HG03558 (cell line): ENCODE measurements at regions not wholly inside any gene's neighbourhood (a gene's known extent, or its start where the extent isn't known, plus 50 kb on each side); places are given as distances from the start of the nearest gene placed in this dataset.
"Not testable (repeated sequence)": the region's sequence is repeated elsewhere in the genome, so short reads cannot be mapped to it uniquely, and the experiment has no call there.

ENCODE experiments used
- ATAC-seq: cut with Tn5 transposase; IDR thresholded peaks from one replicate; pipeline ENCODE4 v1.9.1; 2021; ENCODE audit warnings: moderate number of reproducible peaks; ENCODE audit not compliant: unreplicated experiment; ENCODE audit errors: extremely low read depth

DNA sequence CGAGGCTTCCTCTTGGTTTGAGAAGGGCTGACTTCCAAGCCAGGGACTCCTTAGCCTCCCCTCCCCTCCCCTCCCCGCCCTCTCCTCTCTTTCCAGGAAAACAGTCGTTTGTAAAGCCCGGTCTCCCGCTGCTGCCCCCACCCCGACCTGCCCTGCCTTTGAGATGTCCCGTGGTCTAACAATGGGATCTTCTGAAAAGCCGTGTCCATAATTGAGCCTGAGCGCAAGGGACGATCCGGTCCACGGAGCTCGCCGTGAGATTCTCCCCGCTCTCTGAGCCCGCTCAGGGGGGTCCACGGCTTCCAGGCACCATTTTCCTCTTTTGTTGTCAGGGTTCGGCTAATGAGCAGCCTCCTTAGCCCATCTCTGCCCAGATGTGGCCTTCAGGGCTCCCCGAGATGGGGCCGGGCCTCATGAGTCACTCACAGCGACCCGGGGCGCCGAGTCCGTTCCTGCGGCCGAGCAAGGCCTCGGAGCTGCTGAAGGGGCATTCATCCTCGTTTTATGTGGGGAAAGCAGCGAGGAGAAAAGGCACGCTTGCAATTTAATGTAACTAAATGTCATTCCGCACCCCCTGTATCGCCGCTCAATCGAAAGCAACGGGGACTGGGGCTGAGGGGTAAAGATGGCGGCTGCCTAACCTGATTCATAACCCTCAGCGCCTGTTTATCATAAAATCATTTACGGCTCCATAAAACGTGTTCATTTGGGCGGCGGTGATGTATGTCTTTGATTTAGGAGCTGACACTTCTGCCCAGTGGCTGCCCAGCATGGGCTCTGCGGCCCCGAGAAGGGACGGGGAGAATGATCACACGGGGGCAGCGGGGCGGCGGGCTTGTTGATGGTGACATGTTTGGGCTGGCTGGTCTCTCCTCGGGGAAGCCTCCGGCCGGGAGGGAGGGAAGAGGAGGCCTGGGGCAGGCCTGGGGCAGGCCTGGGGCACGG is 232.6 kb upstream of the C1orf174 start:
- no peak for ATAC-seq

GRCh38 chr1:4133297-4133938 is 233.3 kb upstream of the C1orf174 start:
- ATAC-seq: no peak

DNA sequence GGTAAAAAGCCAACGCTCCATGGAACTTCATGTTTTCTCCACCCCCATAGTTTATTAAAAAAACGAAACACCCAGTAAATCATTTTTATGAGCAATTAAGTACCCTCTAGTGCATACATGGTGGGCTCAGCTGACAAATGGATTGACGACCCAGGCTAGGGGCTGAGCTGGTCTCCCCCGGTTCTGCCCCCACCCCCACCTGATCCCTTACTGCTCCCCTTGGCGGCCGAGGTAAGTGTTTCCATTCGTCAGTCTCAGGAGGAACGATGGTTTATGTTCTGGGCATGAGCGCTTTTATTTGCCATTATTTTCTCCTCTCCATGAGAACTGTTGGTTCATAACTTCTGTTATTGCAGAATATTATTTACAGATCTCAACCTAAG is 233.9 kb upstream of the C1orf174 start:
- no peak for ATAC-seq

GRCh38 chr1:4135853-4136252 is 235.8 kb upstream of the C1orf174 start:
- not testable (repeated sequence) for ATAC-seq

DNA sequence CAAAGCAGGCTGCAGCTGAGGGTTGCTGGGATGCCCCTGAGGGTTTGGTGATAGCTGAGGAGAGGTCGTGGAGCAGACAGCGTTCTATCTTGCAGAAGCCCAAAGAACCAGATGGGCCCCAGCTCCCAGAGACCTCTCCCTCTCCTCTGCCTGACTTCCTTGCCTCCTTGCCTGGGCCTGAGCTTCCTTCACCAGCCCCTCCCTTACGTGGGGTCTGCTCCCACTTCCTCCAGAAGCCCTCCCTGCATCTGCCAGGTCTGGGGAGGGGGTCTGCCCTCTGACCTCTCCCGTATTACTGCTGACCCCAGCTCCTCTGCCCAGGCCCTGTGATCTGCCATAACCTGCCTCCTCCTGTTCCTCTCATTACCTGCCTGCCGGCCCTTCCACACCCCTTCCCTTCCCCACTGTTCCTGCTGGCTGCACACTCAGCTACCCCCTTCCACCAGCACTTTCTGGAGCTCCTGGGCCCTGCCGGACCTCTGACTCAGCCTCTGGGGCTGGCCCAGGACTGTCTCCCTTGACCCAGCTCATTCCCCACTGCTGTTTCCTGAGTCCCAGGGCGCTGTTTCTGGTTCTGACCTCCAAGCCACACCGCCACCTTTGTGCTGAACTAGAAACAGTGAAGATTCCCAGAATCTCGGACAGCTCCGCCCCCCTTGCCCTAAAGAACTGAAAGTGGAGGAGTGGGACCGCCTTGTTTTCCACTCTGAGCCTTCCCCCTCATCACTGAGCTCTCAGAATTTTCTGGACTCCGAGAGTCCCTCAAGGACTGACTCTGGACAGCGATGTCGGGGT is 237.7 kb upstream of the C1orf174 start:
- no peak for ATAC-seq

GRCh38 chr1:4139646-4140045 is 239.6 kb upstream of the C1orf174 start:
- no peak for ATAC-seq

- ATAC-seq: no peak
These were observed 240.2 kb upstream of the C1orf174 start for GRCh38 chr1:4140241-4140640.

DNA sequence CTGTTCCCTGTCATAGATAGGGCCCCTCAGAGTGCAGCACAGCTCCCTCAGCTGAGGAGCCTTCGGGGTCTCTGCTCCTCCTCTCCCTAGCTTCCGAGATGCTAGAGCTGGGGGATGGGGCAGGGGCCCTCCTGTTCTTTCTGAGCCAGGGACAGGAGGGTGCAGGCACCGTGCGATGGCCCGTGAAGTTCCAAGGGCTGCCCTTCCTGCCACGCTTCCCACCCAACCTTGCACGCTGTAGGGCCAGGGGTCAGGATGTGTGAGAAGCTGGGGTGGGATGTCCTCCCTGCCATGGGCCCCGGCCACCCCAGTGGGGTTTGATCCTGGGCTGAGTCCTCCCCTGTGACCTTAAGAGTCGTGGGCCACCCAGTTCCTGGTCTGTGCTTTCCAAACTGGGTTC is 240.7 kb upstream of the C1orf174 start:
- no peak for ATAC-seq

GRCh38 chr1:4144349-4144971 is 244.4 kb upstream of the C1orf174 start:
- no peak for ATAC-seq

- no peak for ATAC-seq
These were observed 246.0 kb upstream of the C1orf174 start for GRCh38 chr1:4146101-4146500.

DNA sequence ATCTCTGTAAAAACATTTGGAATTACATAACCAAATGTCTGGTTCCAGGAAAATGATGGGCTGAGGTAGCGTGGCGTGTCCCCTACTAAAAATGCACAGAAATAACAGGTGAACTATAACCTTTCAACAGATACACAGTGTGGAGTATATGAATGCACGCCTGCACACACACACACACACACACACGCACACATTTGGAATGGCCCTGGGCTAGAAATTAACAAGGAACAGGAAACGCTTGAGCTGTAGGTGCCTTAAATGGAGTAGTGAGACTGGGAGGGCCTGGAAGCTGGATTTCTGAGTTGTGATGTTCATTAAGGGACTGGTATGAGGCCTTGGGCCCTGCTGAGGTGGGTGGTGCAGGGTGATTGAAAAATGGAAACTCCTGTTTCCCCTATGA is 246.5 kb upstream of the C1orf174 start:
- no peak for ATAC-seq

DNA sequence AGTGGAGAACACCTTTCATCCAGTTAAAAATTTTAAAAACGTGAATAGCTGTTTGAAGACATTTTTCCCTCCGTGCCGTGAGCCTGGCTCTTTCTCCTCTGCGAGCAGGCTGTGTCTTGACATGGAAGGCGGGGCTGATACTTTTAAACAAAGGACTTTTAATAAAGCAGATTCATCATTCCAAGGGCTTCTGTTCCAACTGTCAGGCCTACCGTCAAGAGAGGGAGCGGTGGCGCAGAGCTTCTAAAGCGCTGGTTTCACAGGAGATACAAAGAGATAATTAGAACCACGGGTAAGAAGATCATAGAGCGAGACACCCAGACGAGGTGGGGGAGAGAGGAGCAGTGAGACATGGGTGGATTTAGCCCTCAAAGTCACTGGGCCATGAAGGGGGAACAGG is 247.4 kb upstream of the C1orf174 start:
- no peak for ATAC-seq

- no peak for ATAC-seq
These were observed 249.2 kb upstream of the C1orf174 start for GRCh38 chr1:4149281-4149680.

DNA sequence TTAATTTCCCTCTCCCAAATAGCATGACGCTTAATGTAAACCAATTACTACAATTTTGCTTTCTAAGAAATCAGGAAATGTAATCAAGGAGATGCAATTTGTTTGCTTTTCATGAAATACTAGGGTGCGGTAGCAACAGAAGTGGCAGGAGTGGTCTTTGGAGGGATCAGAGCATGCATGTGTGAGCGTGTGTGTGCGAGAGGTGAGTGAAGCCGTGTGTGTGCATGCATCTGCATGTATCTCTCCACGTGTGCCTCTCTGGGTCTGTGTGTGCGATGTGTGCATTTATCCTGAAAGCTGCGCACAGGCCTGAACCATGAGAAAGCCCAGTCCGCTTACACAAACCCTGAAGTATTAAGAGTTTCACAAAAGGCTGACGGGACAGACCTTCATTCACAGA is 249.8 kb upstream of the C1orf174 start:
- ATAC-seq: no peak

DNA sequence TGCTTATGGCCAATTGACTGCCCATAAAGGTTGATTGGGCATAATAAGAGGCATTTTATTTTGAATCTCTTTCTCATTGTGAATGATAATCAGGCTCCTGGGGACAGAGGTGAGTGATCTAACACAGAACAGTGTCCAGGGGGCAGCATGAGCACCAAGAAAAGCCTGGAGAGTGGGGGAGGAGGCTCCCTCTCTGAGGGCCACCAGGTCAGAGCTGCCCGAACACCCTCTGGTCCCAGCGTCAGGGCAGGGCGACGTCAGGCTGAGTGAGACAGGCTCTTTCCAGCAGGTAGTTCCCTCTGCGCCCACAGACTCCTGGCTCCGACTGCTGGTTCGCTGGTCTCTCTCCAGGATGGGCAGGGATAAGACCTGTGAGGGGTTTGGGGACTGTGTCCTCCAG is 250.2 kb upstream of the C1orf174 start:
- ATAC-seq: no peak

GRCh38 chr1:4152266-4152665 is 252.2 kb upstream of the C1orf174 start:
- ATAC-seq: no peak

DNA sequence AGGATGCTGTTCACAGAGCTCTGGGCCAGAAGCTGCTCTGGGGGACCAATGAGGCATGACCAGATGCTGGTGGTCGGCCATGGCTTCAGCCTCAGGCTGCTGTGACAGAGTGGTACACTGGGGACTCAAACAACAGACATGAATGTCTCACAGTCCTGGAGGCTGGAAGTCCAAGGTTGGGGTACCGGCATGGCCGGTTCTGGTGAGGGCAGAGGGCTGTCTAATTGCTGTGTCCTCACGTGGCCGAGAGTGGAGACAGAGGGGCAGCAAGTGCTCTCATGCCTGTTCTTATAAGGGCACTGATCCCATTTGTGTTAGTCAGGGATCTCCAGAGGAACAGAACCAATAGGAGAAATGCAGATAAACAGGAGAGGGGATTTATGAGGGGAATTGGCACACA is 253.5 kb upstream of the C1orf174 start:
- ATAC-seq: no peak

DNA sequence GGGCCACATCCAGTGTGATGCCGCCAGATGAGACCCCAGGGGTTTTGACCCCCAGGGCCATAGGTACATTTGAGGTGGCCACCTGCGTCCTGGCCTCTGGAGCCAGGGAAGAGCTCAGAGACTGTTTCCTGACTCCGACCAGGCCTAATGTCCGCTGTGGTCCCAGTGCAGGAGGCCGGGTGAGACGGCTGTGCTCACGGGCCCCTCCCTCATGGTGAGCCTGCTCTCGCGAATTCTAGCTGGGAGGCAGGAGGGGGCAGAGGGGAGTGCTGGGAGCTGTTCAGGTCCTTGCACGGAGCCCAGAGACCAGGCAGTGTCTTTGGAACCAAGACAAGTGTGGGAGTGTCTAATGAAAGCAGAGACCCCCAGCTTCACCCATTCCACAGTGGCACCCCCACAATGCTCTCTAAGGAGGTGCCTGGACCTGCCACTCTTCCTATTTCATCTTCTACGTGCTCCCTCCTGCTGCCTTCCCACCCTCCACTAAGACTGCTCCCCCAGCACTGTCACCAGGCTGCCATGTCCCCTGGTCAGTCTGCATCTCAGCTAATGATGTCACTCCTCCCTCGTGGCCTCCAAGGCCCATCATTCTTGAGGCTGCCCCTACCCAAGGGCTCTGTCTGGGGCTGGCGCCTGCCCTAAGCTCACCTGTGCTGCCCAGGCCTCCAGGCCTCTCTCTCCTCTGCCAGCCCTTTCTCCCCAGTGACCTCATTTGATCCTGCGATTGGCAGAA is 256.3 kb upstream of the C1orf174 start:
- no peak for ATAC-seq

DNA sequence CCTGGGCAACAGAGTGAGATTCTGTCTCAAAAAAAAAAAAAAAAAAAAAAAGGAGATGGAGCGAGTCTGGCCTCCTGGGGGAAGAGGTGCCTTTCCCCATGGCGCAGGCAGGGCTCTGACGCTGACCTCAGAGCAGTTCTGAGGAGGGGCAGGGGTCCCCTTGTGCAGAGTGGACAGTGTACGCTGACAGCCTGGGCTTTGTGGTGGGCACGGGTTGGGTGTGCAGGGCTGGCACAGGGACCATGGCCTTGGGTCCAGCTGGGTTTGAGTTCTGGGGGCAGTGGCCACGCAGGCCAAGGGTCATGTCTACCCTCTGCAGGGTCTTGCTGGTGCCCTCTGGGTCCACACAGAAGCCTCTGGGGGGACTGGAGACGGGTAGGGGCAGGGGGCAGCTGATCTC is 260.1 kb upstream of the C1orf174 start:
- no peak for ATAC-seq
